Cardiac fibroblast (primary cell): ENCODE measurements at regions not wholly inside any gene's neighbourhood (a gene's known extent, or its start where the extent isn't known, plus 50 kb on each side); places are given as distances from the start of the nearest gene placed in this dataset.

Experiments
- DNase-seq, 2 donors: peaks; one replicate each; pipeline versions ENCODE4 v3.0.0 to v3.0.0-alpha.2; 2010; ENCODE audit warnings: low read depth in 2 of 2
- H3K4me3 ChIP-seq, 2 donors: replicated peaks in 1 of 2; 1 replicate in 1 of 2; 2 replicates in 1 of 2; pipeline ENCODE4 v1.5.1; 2011; ENCODE audit warnings: low read depth in 2 of 2, low read length in 2 of 2, mild to moderate bottlenecking in 2 of 2, moderate library complexity in 1 of 2
- TF ChIP-seq, protein P1 (sequence below): IDR thresholded peaks from one replicate; pipeline ENCODE4 v1.5.1; 2011; ENCODE audit warnings: low read depth, mild to moderate bottlenecking, low read length, inconsistent platforms

DNA sequence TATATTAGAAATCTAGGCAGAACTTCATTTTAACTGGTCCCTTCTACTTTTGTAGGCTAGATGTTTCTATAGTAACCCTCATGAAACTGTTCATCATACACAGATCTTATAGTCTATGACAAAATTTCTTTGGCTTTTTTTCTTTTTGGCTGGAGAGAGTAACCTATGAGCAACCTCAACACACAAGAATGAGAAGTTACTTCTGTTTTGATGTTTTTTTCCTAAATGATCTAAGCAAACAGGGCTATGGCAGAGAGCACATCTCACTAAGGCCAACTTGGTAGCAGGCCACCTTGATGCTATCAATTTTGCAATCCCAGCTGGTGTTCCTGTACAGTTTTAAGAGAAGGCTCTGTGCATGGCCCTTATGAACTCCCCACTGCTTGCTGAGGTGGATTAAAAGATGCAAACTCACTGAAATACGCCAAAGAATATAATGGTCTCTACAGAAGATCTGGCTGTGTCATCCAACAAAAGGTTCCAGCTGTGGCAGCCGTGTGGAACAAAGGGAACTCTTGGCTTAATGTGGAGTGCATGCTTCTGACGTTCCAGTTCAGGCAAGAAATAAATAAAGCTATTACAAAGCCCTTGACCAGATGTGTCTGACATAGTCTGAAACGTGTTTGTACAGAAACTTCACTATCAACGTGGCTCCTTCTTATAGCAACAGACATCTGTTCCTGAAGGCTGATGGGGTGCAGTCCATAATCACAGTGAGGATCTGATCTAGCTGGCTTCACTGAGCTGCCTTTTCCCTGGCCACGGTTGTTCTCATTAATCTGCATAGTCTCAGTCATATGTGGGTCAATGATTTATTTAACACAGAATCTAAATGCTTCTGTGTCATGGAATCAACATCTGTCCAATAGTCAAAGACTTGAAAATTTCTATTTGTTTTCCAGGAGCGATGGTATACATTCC, 481.1 kb downstream of the BMP2 start:
- peak in 1 of 2 donors; percentile 3 for DNase-seq
- H3K4me3 ChIP-seq: no peak overlapping the region
- TF ChIP-seq, protein P1, sequence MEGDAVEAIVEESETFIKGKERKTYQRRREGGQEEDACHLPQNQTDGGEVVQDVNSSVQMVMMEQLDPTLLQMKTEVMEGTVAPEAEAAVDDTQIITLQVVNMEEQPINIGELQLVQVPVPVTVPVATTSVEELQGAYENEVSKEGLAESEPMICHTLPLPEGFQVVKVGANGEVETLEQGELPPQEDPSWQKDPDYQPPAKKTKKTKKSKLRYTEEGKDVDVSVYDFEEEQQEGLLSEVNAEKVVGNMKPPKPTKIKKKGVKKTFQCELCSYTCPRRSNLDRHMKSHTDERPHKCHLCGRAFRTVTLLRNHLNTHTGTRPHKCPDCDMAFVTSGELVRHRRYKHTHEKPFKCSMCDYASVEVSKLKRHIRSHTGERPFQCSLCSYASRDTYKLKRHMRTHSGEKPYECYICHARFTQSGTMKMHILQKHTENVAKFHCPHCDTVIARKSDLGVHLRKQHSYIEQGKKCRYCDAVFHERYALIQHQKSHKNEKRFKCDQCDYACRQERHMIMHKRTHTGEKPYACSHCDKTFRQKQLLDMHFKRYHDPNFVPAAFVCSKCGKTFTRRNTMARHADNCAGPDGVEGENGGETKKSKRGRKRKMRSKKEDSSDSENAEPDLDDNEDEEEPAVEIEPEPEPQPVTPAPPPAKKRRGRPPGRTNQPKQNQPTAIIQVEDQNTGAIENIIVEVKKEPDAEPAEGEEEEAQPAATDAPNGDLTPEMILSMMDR: no peak

GRCh38 chr20:7250337-7250736, 482.9 kb downstream of the BMP2 start:
- TF ChIP-seq, protein P1: no peak

GRCh38 chr20:7257099-7257498, 489.6 kb downstream of the BMP2 start:
- TF ChIP-seq, protein P1: no peak
- no peak overlapping the region for H3K4me3 ChIP-seq
- no peak for DNase-seq

More at GRCh38 chr20:7250337-7250736, 482.9 kb downstream of the BMP2 start:
- no peak overlapping the region for H3K4me3 ChIP-seq
- no peak for DNase-seq

- TF ChIP-seq, protein P1: no peak
- DNase-seq: no peak
- H3K4me3 ChIP-seq: no peak overlapping the region
These were observed 490.4 kb downstream of the BMP2 start for GRCh38 chr20:7257692-7258466.

GRCh38 chr20:7262803-7263202, 495.3 kb downstream of the BMP2 start:
- DNase-seq: no peak
- no peak overlapping the region for H3K4me3 ChIP-seq
- TF ChIP-seq, protein P1: no peak

DNA sequence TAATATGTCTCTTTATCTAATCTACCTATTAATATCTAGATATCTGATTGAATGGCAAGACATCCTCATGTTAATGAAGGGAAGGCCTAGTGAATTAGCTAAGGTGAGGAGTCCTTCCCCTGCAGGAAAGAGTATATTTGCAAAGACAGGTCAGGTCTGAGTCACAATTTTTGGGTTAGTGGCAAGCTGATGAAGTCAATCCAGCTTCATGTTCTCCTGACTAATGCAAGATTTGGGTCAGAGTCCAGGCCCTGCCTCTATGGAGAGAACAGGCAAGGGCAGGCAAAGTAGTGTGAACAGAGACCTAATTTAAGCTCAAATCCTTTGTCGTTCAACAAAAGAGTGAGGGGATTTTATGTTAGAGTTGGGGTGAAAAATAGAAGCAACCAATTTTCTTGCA, 496.7 kb downstream of the BMP2 start:
- no peak overlapping the region for H3K4me3 ChIP-seq
- no peak for DNase-seq
- TF ChIP-seq, protein P1: no peak
